Adipose tissue (tissue), 3 donors: ENCODE measurements at regions not wholly inside any gene's neighbourhood (a gene's known extent, or its start where the extent isn't known, plus 50 kb on each side); places are given as distances from the start of the nearest gene placed in this dataset.
A peak's percentile ranks its signal among the peaks of the same experiment; 100 is the strongest.
"Not testable (repeated sequence)": the region's sequence is repeated elsewhere in the genome, so short reads cannot be mapped to it uniquely, and the experiment has no call there.

ENCODE experiments used
- H3K27ac ChIP-seq: one replicate; pipeline ENCODE4 v1.5.1; 2013; ENCODE audit warnings: low read depth, low read length
- WGBS, 3 donors: extraction: QIAGEN DNeasy Blood & Tissue Kit; methylation state at CpG; one replicate each; pipeline ENCODE4 v1.1.7; 2013; 5-methylcytosine and 5-hydroxymethylcytosine counted together
- donor health status: healthy with polysubstance abuse.
- donor health status: Bipolar disorder and iron deficiency.
- donor health status: healthy.

- H3K27ac ChIP-seq: no peak overlapping the region
- 69 to 88% (median 84%) methylated on average over 19 of the region's 19 CpGs for WGBS, 3 donors
Measured at GRCh38 chr6:26268659-26269402, 96.2 kb upstream of the BTN3A2 start.

- no peak overlapping the region for H3K27ac ChIP-seq
- 47 to 57% (median 48%) methylated on average over 4 of the region's 4 CpGs for WGBS, 3 donors
Measured at GRCh38 chr6:26269531-26270485, 95.2 kb upstream of the BTN3A2 start.

GRCh38 chr6:26270486-26270861 is 94.5 kb upstream of the BTN3A2 start:
- H3K27ac ChIP-seq: no peak overlapping the region
- 18 to 42% (median 22%) methylated on average over 10 of the region's 10 CpGs for WGBS, 3 donors

- WGBS, 3 donors: 5 to 13% (median 5%) methylated on average over 49 of the region's 49 CpGs
- no peak overlapping the region for H3K27ac ChIP-seq
Measured at GRCh38 chr6:26270903-26271667, 93.9 kb upstream of the BTN3A2 start.

GRCh38 chr6:26271668-26272024 is 93.4 kb upstream of the BTN3A2 start:
- WGBS, 3 donors: 2 to 3% (median 3%) methylated on average over 9 of the region's 9 CpGs
- no peak overlapping the region for H3K27ac ChIP-seq

GRCh38 chr6:26272171-26272637 is 92.8 kb upstream of the BTN3A2 start:
- 3 to 4% (median 3%) methylated on average over 31 of the region's 31 CpGs for WGBS, 3 donors
- no peak overlapping the region for H3K27ac ChIP-seq

GRCh38 chr6:26273673-26274588 is 91.1 kb upstream of the BTN3A2 start:
- WGBS, 3 donors: 11 to 30% (median 14%) methylated on average over 21 of the region's 21 CpGs
- H3K27ac ChIP-seq: no peak overlapping the region

- H3K27ac ChIP-seq: no peak overlapping the region
- WGBS, 3 donors: 68 to 83% (median 77%) methylated on average over 2 of the region's 2 CpGs
Measured at GRCh38 chr6:26275663-26276062, 89.3 kb upstream of the BTN3A2 start.

GRCh38 chr6:26276841-26277648 is 88.0 kb upstream of the BTN3A2 start:
- no peak overlapping the region for H3K27ac ChIP-seq
- 79 to 84% (median 83%) methylated on average over 6 of the region's 6 CpGs for WGBS, 3 donors

GRCh38 chr6:26278536-26278935 is 86.5 kb upstream of the BTN3A2 start:
- WGBS, 3 donors: 42 to 58% (median 44%) methylated on average over 1 of the region's 1 CpG
- no peak overlapping the region for H3K27ac ChIP-seq

- 92 to 99% (median 96%) methylated on average over 5 of the region's 5 CpGs for WGBS, 3 donors
Measured at GRCh38 chr6:26279371-26279770, 85.6 kb upstream of the BTN3A2 start.

GRCh38 chr6:26280407-26280806 is 84.6 kb upstream of the BTN3A2 start:
- H3K27ac ChIP-seq: no peak overlapping the region
- 89 to 92% (median 89%) methylated on average over 1 of the region's 1 CpG for WGBS, 3 donors

More at GRCh38 chr6:26279371-26279770, 85.6 kb upstream of the BTN3A2 start:
- not testable (repeated sequence) for H3K27ac ChIP-seq

- WGBS, 3 donors: 1 to 2% (median 1%) methylated on average over 23 of the region's 23 CpGs
- H3K27ac ChIP-seq: peak overlapping the region; percentile 21
Measured at GRCh38 chr6:26284537-26285142, 80.4 kb upstream of the BTN3A2 start.

GRCh38 chr6:26285143-26286134 is 79.6 kb upstream of the BTN3A2 start:
- 0 to 1% (median 0%) methylated on average over 53 of the region's 53 CpGs for WGBS, 3 donors
- peak overlapping the region; percentile 79 for H3K27ac ChIP-seq

GRCh38 chr6:26286168-26286877 is 78.7 kb upstream of the BTN3A2 start:
- peak overlapping the region; percentile 79 for H3K27ac ChIP-seq
- 3 to 4% (median 3%) methylated on average over 18 of the region's 18 CpGs for WGBS, 3 donors
